ENCODE measurements at regions not wholly inside any gene's neighbourhood (a gene's known extent, or its start where the extent isn't known, plus 50 kb on each side); places are given as distances from the start of the nearest gene placed in this dataset.
"Not testable (repeated sequence)": the region's sequence is repeated elsewhere in the genome, so short reads cannot be mapped to it uniquely, and the experiment has no call there.

DNA sequence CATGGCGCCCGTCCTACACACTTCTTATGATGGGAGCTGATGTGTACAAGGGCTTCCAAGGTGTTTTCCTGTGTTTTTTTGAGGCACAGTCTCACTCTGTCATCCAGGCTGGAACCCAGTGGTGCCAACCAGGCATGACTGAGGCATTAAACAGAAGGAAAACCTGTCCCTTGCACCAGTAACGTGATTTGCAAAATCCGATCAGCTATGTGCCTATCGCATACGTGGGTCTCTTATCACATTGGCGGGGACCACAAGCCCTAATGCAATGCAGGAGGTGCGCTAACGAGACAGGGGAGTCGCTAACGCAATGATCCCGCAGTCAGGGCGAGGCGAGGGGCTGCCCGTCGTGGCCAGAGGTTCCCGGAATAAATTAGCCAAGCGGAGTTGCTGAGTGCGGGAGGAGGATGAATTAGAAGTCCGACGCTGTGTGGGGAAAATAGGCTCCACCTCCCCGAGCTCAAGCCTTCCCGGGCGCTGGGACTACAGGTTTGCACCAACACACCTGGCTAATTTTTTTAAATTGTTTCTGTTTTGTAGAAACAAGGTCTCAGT, 162.7 kb downstream of the SHOX start:
- DNase-seq (ENCODE audit: low read depth) = no peak

- no peak for DNase-seq (ENCODE audit: low read depth)
Observed at GRCh38 chrX:791479-792034, 161.0 kb downstream of the SHOX start.

GRCh38 chrX:790783-791360, 160.3 kb downstream of the SHOX start:
- DNase-seq (ENCODE audit: low read depth) = no peak

GRCh38 chrX:790041-790506, 159.5 kb downstream of the SHOX start:
- no peak for DNase-seq (ENCODE audit: low read depth)

- no peak for DNase-seq (ENCODE audit: low read depth)
Observed at GRCh38 chrX:789096-789495, 158.5 kb downstream of the SHOX start.

- no peak for DNase-seq (ENCODE audit: low read depth)
Observed at GRCh38 chrX:786441-786881, 155.9 kb downstream of the SHOX start.

- DNase-seq (ENCODE audit: low read depth) = no peak
Observed at GRCh38 chrX:784829-785228, 154.2 kb downstream of the SHOX start.

GRCh38 chrX:781224-782204, 150.9 kb downstream of the SHOX start:
- DNase-seq (ENCODE audit: low read depth) = no peak

- DNase-seq (ENCODE audit: low read depth) = no peak
Observed at GRCh38 chrX:776529-777230, 146.1 kb downstream of the SHOX start.

GRCh38 chrX:776061-776460, 145.5 kb downstream of the SHOX start:
- no peak for DNase-seq (ENCODE audit: low read depth)

GRCh38 chrX:774536-774935, 143.9 kb downstream of the SHOX start:
- DNase-seq (ENCODE audit: low read depth) = no peak

GRCh38 chrX:773292-774025, 142.9 kb downstream of the SHOX start:
- no peak for DNase-seq (ENCODE audit: low read depth)

DNA sequence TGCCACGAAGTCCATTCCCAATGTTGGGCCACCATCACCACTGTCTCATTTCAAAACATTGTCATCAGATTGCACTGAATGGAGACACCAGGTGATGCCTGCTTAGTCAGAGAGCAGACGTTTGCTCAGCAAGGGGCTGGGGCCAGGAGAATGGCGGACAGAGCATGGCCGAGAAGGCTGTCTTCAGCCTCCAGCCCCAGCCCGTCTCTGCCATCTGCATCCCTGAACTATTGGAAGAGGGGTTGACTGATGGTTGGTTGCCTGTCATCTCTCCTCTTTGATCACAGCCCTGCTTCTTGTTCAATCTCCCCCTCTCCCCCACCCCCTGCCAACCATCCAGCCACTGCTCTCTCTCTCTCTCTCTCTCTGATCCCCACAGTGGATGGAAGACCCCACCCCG, 140.9 kb downstream of the SHOX start:
- DNase-seq (ENCODE audit: low read depth) = no peak

DNA sequence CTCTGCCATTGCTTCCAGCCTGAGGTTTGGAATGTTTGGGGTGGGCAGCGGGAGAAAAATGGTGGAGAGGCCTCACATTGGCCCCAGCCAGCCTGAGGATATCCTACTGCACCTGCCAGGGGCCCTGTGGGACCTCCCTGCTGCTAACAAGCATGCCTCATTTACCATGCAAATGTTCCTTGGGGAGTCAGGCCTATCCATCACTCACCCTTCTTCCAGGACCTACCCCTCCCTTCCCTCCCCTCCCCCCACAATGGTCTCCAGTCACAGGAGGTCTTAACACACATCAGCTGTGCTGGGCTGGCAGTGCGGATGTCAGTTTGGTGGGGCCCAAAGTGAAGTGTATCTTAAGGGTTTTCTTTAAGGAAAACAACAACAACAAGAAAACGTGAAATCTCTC, 139.2 kb downstream of the SHOX start:
- DNase-seq (ENCODE audit: low read depth) = no peak

GRCh38 chrX:768596-768995, 138.0 kb downstream of the SHOX start:
- DNase-seq (ENCODE audit: low read depth) = no peak

DNA sequence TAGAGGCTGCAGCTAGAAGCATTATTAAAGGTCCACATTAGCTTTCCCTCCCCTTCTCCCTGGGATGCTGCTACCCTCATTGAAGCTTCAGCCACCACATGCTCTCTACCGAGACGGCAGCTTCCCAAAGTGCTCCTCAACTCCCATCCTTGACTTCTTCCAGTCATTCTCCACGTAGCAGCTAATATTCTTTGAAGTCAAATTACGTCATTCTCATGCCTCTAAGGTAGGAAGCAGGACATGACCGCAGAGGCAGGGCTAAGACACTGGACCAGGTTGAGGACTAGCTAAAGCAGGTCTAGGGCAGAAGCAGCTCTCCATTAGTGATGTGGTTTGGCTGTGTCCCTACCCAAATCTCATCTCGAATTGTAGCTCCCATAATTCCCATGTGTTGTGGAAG, 128.3 kb downstream of the SHOX start:
- no peak for DNase-seq (ENCODE audit: low read depth)

DNA sequence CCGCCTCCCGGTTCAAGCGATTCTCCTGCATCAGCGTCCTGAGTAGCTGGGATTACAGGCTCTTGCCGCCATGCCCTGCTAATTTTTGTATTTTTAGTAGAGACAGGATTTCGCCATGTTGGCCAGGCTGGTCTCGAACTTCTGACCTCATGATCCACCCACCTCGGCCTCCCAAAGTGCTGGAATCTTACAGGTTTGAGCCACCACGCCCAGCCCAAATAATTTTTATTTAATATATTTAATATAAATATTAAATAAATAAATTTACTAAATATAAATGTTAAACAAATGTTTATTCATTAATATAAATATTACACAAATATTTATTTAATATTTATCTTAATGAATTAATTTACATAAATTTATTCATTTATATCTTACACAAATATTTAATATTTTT, 120.2 kb downstream of the SHOX start:
- no peak for DNase-seq (ENCODE audit: low read depth)

GRCh38 chrX:750263-750662, 119.7 kb downstream of the SHOX start:
- no peak for DNase-seq (ENCODE audit: low read depth)

GRCh38 chrX:747176-747575, 116.6 kb downstream of the SHOX start:
- no peak for DNase-seq (ENCODE audit: low read depth)

DNA sequence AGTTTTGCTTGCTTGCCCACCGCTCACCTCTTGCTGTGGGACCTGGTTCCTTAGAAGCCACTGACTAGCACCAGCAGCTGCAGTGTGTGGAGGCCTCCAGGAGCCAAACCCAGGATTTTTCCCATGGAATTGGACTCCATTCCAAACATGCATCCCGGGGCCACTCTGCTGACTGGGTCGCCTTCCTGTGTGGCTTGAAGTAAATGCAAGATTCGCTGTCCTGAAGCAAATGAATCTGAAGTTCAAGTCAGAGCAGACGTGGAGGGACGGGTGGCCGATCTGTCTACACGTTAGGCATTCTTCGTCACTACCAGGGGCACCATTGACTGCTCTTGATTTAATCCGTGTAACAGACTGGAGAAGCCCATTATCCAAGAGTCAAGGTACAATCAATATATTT, 109.0 kb downstream of the SHOX start:
- no peak for DNase-seq (ENCODE audit: low read depth)

DNA sequence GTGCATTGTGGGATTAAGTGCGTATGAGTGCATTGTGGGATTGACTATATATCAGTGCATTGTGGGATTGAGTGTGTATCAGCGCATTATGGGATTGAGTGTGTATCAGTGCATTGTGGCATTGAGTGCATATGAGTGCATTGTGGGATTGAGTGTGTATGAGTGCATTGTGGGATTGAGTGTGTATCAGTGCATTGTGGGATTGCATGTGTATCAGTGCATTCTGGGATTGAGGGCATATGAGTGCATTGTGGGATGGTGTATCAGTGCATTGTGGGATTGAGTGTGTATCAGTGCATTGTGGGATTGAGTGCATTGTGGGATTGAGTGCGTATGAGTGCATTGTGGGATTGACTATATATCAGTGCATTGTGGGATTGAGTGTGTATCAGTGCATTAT, 106.4 kb downstream of the SHOX start:
- not testable (repeated sequence) for DNase-seq (ENCODE audit: low read depth)
